ENCODE measurements at regions not wholly inside any gene's neighbourhood (a gene's known extent, or its start where the extent isn't known, plus 50 kb on each side); places are given as distances from the start of the nearest gene placed in this dataset.

- FAIRE-seq (no peak), ATAC-seq (no peak), DNase-seq (ENCODE audit: low read depth in 1 of 2, low spot score in 1 of 2) (no peak)
- Histone ChIP-seq H3K4me2 (no peak overlapping the region), H3K27ac (0 out of 6 replicates have a peak overlapping the region, but pooled peaks of 1 of the 2 experiments have one; percentile 24), H3K9me3 (no peaks in the 10 kb centered on the region), H3K4me1 (peaks cover 8% of the 10 kb centered on the region; the same call in 2 of the 3 replicates), H3K4me3 (no peak overlapping the region)
- ChIA-PET POLR2A (no interaction called here), CTCF (no interaction called here)
- 75% methylated on average over 3 of the region's 3 CpGs for WGBS (ENCODE audit: missing lambda C conversion rate)
- TF ChIP-seq E2F6 (IDR thresholded peaks at IDR 0.05; ENCODE audit: borderline replicate concordance, low read depth) (no peak), HOXB5 (CRISPR knock-in tag; IDR thresholded peaks at IDR 0.05) (no peak), GATA3 (IDR thresholded peaks at IDR 0.05; ENCODE audit: borderline replicate concordance) (no peak), SREBF2 (IDR thresholded peaks at IDR 0.05) (no peak), POLR2A (IDR thresholded peaks at IDR 0.05; ENCODE audit: low read length) (no peak), CHD4 (IDR thresholded peaks at IDR 0.05; ENCODE audit: borderline replicate concordance) (no peak), HDAC2 (IDR thresholded peaks at IDR 0.05) (no peak), FOXS1 (CRISPR knock-in tag; IDR thresholded peaks at IDR 0.05) (no peak), TFCP2L1 (CRISPR knock-in tag; IDR thresholded peaks at IDR 0.05) (no peak), EHF (CRISPR knock-in tag; IDR thresholded peaks at IDR 0.05) (no peak), RAD21 (conservative IDR thresholded peaks at IDR 0.05 in 1 of 2, IDR thresholded peaks at IDR 0.05 in 1 of 2) (no peak), NFE2L2 (conservative IDR thresholded peaks at IDR 0.05; ENCODE audit: low read length) (no peak)
Observed at GRCh38 chr6:158919865-158920264, 80.1 kb downstream of the RSPH3 start.

- Histone ChIP-seq H3K4me2 (no peak overlapping the region), H3K4me1 (peaks cover 8% of the 10 kb centered on the region; the same call in 2 of the 3 replicates), H3K27ac (no peak overlapping the region), H3K9me3 (no peaks in the 10 kb centered on the region), H3K4me3 (no peak overlapping the region)
- TF ChIP-seq PBX3 (IDR thresholded peaks at IDR 0.05) = no peak
- TF ChIP-seq RCOR1 (IDR thresholded peaks at IDR 0.05; ENCODE audit: low read depth, low read length) = no peak
- no peak for TF ChIP-seq MAZ (IDR thresholded peaks at IDR 0.05; ENCODE audit: borderline replicate concordance, low read depth, low read length)
- TF ChIP-seq NR3C1 (IDR thresholded peaks at IDR 0.05) = no peak
- no peak for TF ChIP-seq MAFK (IDR thresholded peaks at IDR 0.05; ENCODE audit: partially characterized antibody)
- TF ChIP-seq EHMT2 (IDR thresholded peaks at IDR 0.05; ENCODE audit: low read depth) = no peak
- no peak for TF ChIP-seq HEYL (CRISPR knock-in tag; IDR thresholded peaks at IDR 0.05)
- TF ChIP-seq POLR2A (IDR thresholded peaks at IDR 0.05; ENCODE audit: low read length) = no peak
- TF ChIP-seq ZSCAN20 (CRISPR knock-in tag; IDR thresholded peaks at IDR 0.05) = no peak
- TF ChIP-seq NPAS2 (CRISPR knock-in tag; IDR thresholded peaks at IDR 0.05; ENCODE audit: borderline replicate concordance) = no peak
- TF ChIP-seq EP300 (IDR thresholded peaks at IDR 0.05) = no peak
- no peak for TF ChIP-seq MYC (IDR thresholded peaks at IDR 0.05; ENCODE audit: borderline replicate concordance, low read length)
- TF ChIP-seq HDAC2 (IDR thresholded peaks at IDR 0.05) = no peak
- TF ChIP-seq PHF8 (IDR thresholded peaks at IDR 0.05; ENCODE audit: borderline replicate concordance, low read depth) = no peak
- no peak for TF ChIP-seq FOSB (CRISPR knock-in tag; IDR thresholded peaks at IDR 0.05)
- no peak for TF ChIP-seq BCL3 (IDR thresholded peaks at IDR 0.05)
- WGBS (ENCODE audit: missing lambda C conversion rate) = 91% methylated on average over 11 of the region's 11 CpGs
- ChIA-PET CTCF (interaction anchor here (0.6 kb wide), 1 partner anchor 56 kb away, joined by 3 read pairs; no protein-coding TSS in a partner anchor), POLR2A (no interaction called here)
- FAIRE-seq (no peak), ATAC-seq (no peak), DNase-seq (ENCODE audit: low read depth in 1 of 2, low spot score in 1 of 2) (no peak)
Observed at GRCh38 chr6:158916617-158917016, 83.4 kb downstream of the RSPH3 start.
